ENCODE measurements at regions not wholly inside any gene's neighbourhood (a gene's known extent, or its start where the extent isn't known, plus 50 kb on each side); places are given as distances from the start of the nearest gene placed in this dataset.
A peak's percentile ranks its signal among the peaks of the same experiment; 100 is the strongest.

DNA sequence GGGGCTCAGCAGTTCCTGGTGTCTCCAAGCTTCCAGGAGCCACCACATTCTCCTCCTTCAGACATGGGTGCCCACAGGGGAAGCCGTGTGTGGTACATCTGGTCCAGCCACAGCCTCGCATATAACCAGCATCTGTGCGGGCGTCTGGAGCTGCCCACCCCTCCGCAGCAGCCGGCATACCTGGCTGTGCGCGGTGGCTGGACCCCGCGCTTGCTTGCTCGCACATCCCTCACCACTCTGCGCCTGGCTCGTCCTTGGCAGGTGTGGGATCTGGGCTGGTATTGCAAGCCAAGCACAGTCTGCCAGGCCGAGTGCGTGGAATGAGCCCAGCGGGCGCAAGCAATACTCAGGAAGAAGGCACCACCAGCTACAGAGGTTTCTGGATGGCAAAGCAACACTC, 117.7 kb upstream of the MBL2 start:
- DNase-seq: no peak

GRCh38 chr10:52889611-52890010, 117.0 kb upstream of the MBL2 start:
- DNase-seq: no peak

- DNase-seq: peak in 21 of 51 donors; percentile 1 to 50 (median 17)
Measured at GRCh38 chr10:52883996-52884871, 111.7 kb upstream of the MBL2 start.

DNA sequence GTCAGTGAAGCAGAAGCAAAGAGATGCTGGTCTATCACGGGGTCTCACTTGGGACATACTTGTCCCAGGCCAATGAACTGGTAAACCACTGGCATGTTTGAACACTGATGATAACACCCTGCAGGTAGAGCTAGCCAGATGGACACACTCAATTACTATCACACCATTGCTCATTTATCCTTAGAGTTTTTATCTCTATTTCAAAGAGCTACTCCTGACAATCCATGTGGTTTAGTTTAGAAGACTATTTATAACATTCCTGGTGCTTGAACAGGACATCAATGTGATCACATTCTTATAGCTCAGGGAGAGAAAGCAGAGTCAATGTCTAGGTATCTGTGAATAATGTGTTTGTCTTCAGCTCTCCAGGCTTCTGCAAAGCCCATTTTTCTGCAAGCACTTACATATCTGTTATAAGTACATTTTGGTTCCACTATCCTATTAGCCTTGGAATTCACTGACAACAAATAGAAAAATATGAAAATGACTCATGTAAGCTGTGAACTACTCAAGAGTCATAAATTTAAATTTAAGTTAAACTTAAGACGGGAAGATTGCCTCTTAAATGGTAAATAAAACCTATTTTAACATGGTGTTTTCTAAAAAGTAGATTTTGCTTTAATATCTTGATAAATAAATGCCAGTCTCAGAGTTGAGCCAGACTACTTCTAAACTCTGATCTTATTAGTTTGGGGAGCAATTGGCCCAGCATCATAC, 106.7 kb upstream of the MBL2 start:
- DNase-seq: no peak

- no peak for DNase-seq
Measured at GRCh38 chr10:52877451-52877850, 104.9 kb upstream of the MBL2 start.

DNA sequence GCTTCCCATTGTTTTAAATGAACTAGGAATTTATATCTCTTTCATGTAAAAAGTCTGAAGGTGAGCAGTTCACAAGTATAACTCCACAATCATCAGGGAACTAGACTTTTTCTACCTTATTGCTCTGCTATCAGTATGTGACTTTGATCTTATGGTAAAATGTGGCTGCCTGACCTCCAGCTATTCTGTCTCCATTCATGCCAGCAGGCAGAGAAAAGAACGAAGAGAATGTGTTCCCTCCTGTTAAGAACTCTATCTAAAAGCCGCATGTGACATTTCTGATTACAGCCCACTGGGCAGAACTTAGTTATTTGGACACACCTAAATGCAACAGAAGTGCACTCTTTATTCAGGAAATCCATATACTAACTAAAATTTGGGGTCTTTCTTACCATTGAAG, 102.8 kb upstream of the MBL2 start:
- DNase-seq: no peak

DNA sequence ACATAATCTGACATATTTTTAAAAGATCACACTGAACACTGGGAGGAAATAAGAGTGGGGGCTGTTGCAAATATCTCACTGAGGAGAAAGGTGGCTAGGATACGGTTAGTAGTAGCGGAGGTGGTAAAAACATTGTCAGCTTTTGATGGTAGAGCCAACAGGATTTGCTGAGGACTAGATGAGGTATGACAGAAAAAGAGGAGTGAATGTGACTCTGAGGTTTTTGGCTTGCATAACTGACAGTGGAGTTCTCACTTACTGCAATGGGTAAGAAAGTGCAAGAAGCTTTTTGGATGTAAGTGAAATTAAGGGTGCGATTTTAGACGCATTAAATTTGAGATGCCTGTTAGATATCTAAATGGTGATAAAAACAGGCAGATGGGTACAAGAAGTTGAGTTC, 102.0 kb upstream of the MBL2 start:
- DNase-seq: no peak

- no peak for DNase-seq
Measured at GRCh38 chr10:52871191-52871843, 98.7 kb upstream of the MBL2 start.

DNA sequence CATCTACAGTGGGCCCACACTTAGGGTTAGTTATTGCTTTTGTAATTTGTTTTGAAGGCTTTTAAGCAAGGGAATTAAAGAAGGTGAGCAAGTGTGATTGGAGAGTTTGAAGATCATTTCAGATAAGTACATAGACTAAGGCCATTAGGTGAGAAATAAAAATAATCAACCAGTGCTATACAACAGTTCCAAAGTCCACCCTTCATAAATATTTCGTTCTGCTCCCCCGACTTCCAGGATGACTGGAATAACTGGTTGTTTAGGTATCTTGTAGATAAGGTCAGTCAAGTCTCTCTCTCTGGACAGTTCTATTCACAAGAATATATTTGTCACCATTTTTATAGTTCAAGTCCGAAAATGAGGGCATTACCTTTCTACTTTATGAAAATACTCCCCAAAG, 98.0 kb upstream of the MBL2 start:
- DNase-seq: no peak

DNA sequence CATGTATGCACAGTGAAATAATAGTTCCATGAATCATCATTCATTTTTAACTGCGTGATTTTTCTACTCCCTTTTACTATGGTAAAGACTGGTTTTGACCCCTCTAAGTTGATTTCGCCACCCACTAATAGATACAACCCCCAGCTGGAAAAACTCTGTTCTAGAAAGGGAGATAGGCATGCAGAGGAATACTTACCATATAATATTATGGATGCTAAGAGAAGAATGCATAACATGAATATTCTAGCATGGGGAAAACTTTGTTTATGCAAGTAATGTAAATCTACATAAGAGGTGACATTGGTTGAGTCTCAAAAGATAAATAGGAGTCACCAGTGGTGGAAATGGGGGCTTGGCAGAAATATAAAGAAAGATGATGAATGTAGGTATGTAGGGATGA, 97.3 kb upstream of the MBL2 start:
- DNase-seq: no peak

DNA sequence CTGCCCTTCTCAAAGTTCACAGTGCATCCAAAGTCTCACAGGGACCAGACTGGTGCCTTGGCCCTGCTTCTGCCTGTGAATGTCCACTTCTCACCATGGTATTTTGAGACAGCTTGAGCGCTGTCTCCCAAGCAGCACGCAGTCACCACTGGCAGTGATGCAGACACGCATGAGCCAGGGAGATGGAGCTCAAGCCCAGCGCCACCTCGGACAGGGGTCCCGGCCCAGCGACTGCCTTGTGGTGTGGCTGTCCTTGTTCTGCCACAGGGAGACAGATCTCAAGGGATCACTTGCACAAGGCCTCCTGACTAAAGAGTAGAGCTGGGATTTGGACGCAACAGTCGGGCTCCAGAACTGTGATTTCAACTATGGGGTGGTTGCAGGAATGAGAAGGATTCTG, 92.6 kb upstream of the MBL2 start:
- DNase-seq: no peak

DNA sequence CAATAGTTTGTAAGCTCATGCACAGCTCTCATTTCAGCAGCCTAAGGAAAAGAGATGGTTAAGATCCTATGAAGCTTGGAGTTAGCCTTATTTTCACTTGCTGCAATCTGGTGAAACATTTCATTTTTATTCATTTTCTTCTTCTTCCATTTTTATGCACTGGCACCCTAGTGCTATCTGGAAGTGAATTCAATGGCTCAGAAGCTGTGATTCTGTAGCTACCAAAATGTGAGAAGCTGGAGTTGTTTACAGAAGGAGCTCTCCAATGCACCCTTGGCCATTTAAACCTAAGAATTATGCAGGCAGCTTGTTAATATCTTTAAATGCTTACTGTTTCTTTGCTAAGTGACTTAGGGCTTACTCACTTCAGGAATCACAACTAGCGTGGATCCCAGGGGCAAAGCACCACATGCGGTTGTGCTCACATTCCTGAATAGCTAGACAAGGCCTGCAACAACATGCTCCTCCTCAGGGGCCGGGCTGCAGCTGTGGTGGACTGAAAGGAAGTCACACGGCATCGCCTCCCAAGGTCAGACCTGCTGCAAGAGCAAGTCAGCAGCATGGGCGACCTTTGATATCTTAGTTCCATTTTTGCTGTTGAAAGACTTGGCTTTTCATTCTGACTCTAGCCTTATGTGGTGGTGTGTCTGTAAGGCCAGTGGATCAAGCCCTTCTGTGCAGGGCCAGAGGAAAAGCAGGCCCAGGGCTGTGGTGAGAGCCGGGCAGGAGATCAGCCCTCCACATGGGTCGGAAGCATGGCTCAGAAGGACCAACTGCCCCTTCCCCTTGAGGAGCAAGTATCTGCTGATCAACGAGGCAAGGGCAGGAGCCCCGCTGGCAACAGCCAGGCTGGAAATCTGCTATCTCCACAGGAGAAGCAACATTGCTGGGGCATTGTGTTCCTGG, 91.9 kb upstream of the MBL2 start:
- DNase-seq: no peak

GRCh38 chr10:52858722-52859121, 86.1 kb upstream of the MBL2 start:
- no peak for DNase-seq

DNA sequence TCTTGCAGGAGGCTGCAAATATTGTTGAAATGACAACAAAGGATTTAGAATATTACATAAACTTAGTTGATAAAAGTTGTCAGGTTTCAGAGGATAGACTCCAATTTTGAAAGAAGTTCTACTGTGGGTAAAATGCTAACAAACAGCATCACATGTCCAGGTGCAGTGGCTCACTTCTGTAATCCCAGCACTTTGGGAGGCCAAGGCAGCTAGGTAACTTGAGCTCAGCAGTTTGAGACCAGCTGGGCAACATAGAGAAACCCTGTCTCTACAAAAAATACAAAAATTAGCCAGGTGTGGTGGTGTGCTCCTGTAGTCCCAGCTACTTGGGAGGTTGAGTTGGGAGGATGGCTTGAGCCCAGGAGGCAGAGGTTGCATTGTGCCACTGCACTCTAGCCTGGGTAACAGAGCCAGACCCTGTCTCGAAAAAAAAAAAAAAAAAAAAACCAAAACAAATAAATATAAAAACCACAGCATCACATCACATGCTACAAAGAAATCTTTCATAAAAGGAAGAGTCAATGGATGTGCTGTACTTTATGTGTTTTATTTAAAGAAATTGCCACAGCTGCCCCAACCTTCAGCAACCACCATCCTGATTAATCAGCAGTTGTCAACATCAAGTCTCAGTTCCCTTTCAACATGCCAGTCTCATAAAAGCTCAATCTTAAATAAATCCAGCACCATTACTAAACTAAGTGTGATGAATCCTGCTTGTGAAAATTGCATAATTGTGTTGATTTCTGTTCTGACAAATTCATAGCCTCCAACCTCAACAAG, 83.2 kb upstream of the MBL2 start:
- DNase-seq: no peak

DNA sequence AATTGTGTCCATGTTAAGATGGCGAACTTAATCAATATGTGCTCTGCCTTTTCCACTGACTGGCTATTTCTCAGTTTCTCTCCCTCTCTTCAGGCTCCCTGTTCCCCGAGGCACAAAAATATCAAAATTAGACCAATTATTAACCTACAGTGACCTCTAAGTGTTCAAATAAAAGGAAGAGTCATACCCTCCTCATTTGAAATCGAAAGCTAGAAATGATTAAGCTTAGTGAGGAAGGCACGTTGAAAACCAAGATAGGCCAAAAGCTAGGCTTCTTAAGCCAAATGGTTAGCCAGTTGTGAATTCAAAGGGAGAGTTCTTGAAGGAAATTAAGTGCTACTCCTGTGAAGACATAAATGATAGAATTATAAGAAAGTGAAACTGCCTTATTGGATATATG, 81.1 kb upstream of the MBL2 start:
- no peak for DNase-seq

- DNase-seq: no peak
Measured at GRCh38 chr10:52836816-52837215, 64.2 kb upstream of the MBL2 start.
